H1 (cell line): ENCODE measurements at regions not wholly inside any gene's neighbourhood (a gene's known extent, or its start where the extent isn't known, plus 50 kb on each side); places are given as distances from the start of the nearest gene placed in this dataset.

ENCODE experiments used
- CBX8 ChIP-seq: fragments of 300-800, 300-1000 bp; sonication (generic); IDR thresholded peaks from 2 replicates; pipeline ENCODE4 v1.7.1; 2016; ENCODE audit warnings: low read depth, low read length, borderline replicate concordance
- CEBPB ChIP-seq: IDR thresholded peaks from 2 replicates; pipeline ENCODE4 v1.6.1; 2012; ENCODE audit warnings: low read depth, low read length
- FOSL1 ChIP-seq: IDR thresholded peaks from 2 replicates; pipeline ENCODE4 v1.6.1; 2011; ENCODE audit warnings: mild to moderate bottlenecking, low read depth, low read length, moderate library complexity; ENCODE audit not compliant: insufficient read depth
- GABPA ChIP-seq: IDR thresholded peaks from 2 replicates; pipeline ENCODE4 v1.6.1; 2011; ENCODE audit warnings: mild to moderate bottlenecking, low read length, moderate library complexity, borderline replicate concordance; ENCODE audit not compliant: insufficient read depth
- NANOG ChIP-seq: IDR thresholded peaks from 2 replicates; pipeline ENCODE4 v1.6.1; 2011; ENCODE audit warnings: low read length, low read depth, mild to moderate bottlenecking, inconsistent platforms; ENCODE audit not compliant: insufficient read depth, poor library complexity, severe bottlenecking
- TBP ChIP-seq: IDR thresholded peaks from 2 replicates; pipeline ENCODE4 v1.6.1; 2011; ENCODE audit warnings: low read depth, low read length, improper control_type of control experiment
- TCF12 ChIP-seq: IDR thresholded peaks from 2 replicates; pipeline ENCODE4 v1.6.1; 2011; ENCODE audit warnings: low read depth, mild to moderate bottlenecking, low read length
- TF ChIP-seq, protein P1 (sequence below): fragments of 300-600 bp; sonication (generic); IDR thresholded peaks from 2 replicates; pipeline ENCODE4 v1.7.1; 2012; ENCODE audit warnings: low read length, moderate library complexity, mild to moderate bottlenecking, inconsistent platforms; ENCODE audit not compliant: insufficient replicate concordance

- TF ChIP-seq, protein P1, sequence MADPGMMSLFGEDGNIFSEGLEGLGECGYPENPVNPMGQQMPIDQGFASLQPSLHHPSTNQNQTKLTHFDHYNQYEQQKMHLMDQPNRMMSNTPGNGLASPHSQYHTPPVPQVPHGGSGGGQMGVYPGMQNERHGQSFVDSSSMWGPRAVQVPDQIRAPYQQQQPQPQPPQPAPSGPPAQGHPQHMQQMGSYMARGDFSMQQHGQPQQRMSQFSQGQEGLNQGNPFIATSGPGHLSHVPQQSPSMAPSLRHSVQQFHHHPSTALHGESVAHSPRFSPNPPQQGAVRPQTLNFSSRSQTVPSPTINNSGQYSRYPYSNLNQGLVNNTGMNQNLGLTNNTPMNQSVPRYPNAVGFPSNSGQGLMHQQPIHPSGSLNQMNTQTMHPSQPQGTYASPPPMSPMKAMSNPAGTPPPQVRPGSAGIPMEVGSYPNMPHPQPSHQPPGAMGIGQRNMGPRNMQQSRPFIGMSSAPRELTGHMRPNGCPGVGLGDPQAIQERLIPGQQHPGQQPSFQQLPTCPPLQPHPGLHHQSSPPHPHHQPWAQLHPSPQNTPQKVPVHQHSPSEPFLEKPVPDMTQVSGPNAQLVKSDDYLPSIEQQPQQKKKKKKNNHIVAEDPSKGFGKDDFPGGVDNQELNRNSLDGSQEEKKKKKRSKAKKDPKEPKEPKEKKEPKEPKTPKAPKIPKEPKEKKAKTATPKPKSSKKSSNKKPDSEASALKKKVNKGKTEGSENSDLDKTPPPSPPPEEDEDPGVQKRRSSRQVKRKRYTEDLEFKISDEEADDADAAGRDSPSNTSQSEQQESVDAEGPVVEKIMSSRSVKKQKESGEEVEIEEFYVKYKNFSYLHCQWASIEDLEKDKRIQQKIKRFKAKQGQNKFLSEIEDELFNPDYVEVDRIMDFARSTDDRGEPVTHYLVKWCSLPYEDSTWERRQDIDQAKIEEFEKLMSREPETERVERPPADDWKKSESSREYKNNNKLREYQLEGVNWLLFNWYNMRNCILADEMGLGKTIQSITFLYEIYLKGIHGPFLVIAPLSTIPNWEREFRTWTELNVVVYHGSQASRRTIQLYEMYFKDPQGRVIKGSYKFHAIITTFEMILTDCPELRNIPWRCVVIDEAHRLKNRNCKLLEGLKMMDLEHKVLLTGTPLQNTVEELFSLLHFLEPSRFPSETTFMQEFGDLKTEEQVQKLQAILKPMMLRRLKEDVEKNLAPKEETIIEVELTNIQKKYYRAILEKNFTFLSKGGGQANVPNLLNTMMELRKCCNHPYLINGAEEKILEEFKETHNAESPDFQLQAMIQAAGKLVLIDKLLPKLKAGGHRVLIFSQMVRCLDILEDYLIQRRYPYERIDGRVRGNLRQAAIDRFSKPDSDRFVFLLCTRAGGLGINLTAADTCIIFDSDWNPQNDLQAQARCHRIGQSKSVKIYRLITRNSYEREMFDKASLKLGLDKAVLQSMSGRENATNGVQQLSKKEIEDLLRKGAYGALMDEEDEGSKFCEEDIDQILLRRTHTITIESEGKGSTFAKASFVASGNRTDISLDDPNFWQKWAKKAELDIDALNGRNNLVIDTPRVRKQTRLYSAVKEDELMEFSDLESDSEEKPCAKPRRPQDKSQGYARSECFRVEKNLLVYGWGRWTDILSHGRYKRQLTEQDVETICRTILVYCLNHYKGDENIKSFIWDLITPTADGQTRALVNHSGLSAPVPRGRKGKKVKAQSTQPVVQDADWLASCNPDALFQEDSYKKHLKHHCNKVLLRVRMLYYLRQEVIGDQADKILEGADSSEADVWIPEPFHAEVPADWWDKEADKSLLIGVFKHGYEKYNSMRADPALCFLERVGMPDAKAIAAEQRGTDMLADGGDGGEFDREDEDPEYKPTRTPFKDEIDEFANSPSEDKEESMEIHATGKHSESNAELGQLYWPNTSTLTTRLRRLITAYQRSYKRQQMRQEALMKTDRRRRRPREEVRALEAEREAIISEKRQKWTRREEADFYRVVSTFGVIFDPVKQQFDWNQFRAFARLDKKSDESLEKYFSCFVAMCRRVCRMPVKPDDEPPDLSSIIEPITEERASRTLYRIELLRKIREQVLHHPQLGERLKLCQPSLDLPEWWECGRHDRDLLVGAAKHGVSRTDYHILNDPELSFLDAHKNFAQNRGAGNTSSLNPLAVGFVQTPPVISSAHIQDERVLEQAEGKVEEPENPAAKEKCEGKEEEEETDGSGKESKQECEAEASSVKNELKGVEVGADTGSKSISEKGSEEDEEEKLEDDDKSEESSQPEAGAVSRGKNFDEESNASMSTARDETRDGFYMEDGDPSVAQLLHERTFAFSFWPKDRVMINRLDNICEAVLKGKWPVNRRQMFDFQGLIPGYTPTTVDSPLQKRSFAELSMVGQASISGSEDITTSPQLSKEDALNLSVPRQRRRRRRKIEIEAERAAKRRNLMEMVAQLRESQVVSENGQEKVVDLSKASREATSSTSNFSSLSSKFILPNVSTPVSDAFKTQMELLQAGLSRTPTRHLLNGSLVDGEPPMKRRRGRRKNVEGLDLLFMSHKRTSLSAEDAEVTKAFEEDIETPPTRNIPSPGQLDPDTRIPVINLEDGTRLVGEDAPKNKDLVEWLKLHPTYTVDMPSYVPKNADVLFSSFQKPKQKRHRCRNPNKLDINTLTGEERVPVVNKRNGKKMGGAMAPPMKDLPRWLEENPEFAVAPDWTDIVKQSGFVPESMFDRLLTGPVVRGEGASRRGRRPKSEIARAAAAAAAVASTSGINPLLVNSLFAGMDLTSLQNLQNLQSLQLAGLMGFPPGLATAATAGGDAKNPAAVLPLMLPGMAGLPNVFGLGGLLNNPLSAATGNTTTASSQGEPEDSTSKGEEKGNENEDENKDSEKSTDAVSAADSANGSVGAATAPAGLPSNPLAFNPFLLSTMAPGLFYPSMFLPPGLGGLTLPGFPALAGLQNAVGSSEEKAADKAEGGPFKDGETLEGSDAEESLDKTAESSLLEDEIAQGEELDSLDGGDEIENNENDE, result no peak
- TF ChIP-seq TCF12 (no peak), FOSL1 (no peak), TBP (no peak), CBX8 (no peak), CEBPB (no peak), NANOG (no peak), GABPA (no peak)
These were observed 368.0 kb upstream of the SPHKAP start (continued) for GRCh38 chr2:228549441-228550007.
